ENCODE measurements at regions not wholly inside any gene's neighbourhood (a gene's known extent, or its start where the extent isn't known, plus 50 kb on each side); places are given as distances from the start of the nearest gene placed in this dataset.

GRCh38 chr2:139828011-139828410 is 1047.8 kb upstream of the NXPH2 start:
- no peak for DNase-seq (ENCODE audit: low spot score)

GRCh38 chr2:139825726-139826125 is 1045.5 kb upstream of the NXPH2 start:
- no peak for DNase-seq (ENCODE audit: low spot score)

- DNase-seq (ENCODE audit: low spot score), result no peak
These were observed 1039.1 kb upstream of the NXPH2 start for GRCh38 chr2:139819273-139819796.

GRCh38 chr2:139814458-139814857 is 1034.3 kb upstream of the NXPH2 start:
- no peak for DNase-seq (ENCODE audit: low spot score)

- no peak for DNase-seq (ENCODE audit: low spot score)
These were observed 1033.2 kb upstream of the NXPH2 start for GRCh38 chr2:139813340-139813739.

GRCh38 chr2:139805441-139805840 is 1025.3 kb upstream of the NXPH2 start:
- no peak for DNase-seq (ENCODE audit: low spot score)

GRCh38 chr2:139798391-139798790 is 1018.2 kb upstream of the NXPH2 start:
- no peak for DNase-seq (ENCODE audit: low spot score)

GRCh38 chr2:139790807-139791752 is 1010.9 kb upstream of the NXPH2 start:
- no peak for DNase-seq (ENCODE audit: low spot score)

- no peak for DNase-seq (ENCODE audit: low spot score)
These were observed 1009.9 kb upstream of the NXPH2 start for GRCh38 chr2:139790136-139790535.

- DNase-seq (ENCODE audit: low spot score), result no peak
These were observed 998.5 kb upstream of the NXPH2 start for GRCh38 chr2:139778732-139779131.

GRCh38 chr2:139773720-139774277 is 993.6 kb upstream of the NXPH2 start:
- no peak for DNase-seq (ENCODE audit: low spot score)

- no peak for DNase-seq (ENCODE audit: low spot score)
These were observed 989.4 kb upstream of the NXPH2 start for GRCh38 chr2:139769633-139770032.

GRCh38 chr2:139763705-139764104 is 983.5 kb upstream of the NXPH2 start:
- DNase-seq (ENCODE audit: low spot score), result no peak

- DNase-seq (ENCODE audit: low spot score), result no peak
These were observed 978.9 kb upstream of the NXPH2 start for GRCh38 chr2:139759000-139759505.

- no peak for DNase-seq (ENCODE audit: low spot score)
These were observed 966.7 kb upstream of the NXPH2 start for GRCh38 chr2:139746901-139747300.

GRCh38 chr2:139744273-139744672 is 964.1 kb upstream of the NXPH2 start:
- DNase-seq (ENCODE audit: low spot score), result no peak

GRCh38 chr2:139742216-139743172 is 962.3 kb upstream of the NXPH2 start:
- no peak for DNase-seq (ENCODE audit: low spot score)

- no peak for DNase-seq (ENCODE audit: low spot score)
These were observed 957.5 kb upstream of the NXPH2 start for GRCh38 chr2:139737659-139738058.

GRCh38 chr2:139730197-139730596 is 950.0 kb upstream of the NXPH2 start:
- DNase-seq (ENCODE audit: low spot score), result no peak

GRCh38 chr2:139721411-139721995 is 941.3 kb upstream of the NXPH2 start:
- DNase-seq (ENCODE audit: low spot score), result no peak

GRCh38 chr2:139720056-139720455 is 939.9 kb upstream of the NXPH2 start:
- no peak for DNase-seq (ENCODE audit: low spot score)

- no peak for DNase-seq (ENCODE audit: low spot score)
These were observed 924.4 kb upstream of the NXPH2 start for GRCh38 chr2:139704606-139705005.
